Thoracic aorta (tissue), 2 donors: ENCODE measurements at regions not wholly inside any gene's neighbourhood (a gene's known extent, or its start where the extent isn't known, plus 50 kb on each side); places are given as distances from the start of the nearest gene placed in this dataset.

Experiments
- ATAC-seq: fragments of 150-250 bp; one replicate; pipeline ENCODE4 v1.8.0; 2017; ENCODE audit warnings: low read depth; ENCODE audit not compliant: insufficient number of reproducible peaks, low FRiP score
- DNase-seq: peaks from one replicate; pipeline ENCODE4 v3.0.0-alpha.2; 2020; ENCODE audit warnings: low spot score
- H3K27ac ChIP-seq, 2 donors: fragments of 200-600 bp; sonication (generic); 1 replicate in 1 of 2; 2 replicates in 1 of 2; pipeline ENCODE4 v1.5.1; 2016; ENCODE audit warnings: mild to moderate bottlenecking in 2 of 2, moderate library complexity in 2 of 2
- H3K27me3 ChIP-seq: fragments of 200-600 bp; sonication (generic); replicated peaks from 2 replicates; pipeline ENCODE4 v1.6.0; 2016; ENCODE audit warnings: mild to moderate bottlenecking; ENCODE audit not compliant: insufficient read depth
- H3K36me3 ChIP-seq: fragments of 200-600 bp; sonication (generic); one replicate; pipeline ENCODE4 v1.5.1; 2016
- H3K4me1 ChIP-seq, 2 donors: fragments of 200-600 bp; sonication (generic); 1 replicate in 1 of 2; 2 replicates in 1 of 2; pipeline versions ENCODE4 v1.5.1 to v1.6.0; 2016; ENCODE audit warnings: low read depth in 2 of 2, mild to moderate bottlenecking in 1 of 2; ENCODE audit not compliant: control insufficient read depth in 1 of 2
- H3K4me3 ChIP-seq: fragments of 200-600 bp; sonication (generic); 2 replicates; pipeline ENCODE4 v1.5.1; 2016; ENCODE audit warnings: mild to moderate bottlenecking
- H3K9me3 ChIP-seq: fragments of 200-600 bp; sonication (generic); 2 replicates; pipeline ENCODE4 v1.5.1; 2016
- TF ChIP-seq, protein P1 (sequence below): fragments of 200-600 bp; sonication (generic); IDR thresholded peaks from one replicate; pipeline ENCODE4 v1.5.1; 2019; ENCODE audit warnings: antibody characterized with exemption

DNA sequence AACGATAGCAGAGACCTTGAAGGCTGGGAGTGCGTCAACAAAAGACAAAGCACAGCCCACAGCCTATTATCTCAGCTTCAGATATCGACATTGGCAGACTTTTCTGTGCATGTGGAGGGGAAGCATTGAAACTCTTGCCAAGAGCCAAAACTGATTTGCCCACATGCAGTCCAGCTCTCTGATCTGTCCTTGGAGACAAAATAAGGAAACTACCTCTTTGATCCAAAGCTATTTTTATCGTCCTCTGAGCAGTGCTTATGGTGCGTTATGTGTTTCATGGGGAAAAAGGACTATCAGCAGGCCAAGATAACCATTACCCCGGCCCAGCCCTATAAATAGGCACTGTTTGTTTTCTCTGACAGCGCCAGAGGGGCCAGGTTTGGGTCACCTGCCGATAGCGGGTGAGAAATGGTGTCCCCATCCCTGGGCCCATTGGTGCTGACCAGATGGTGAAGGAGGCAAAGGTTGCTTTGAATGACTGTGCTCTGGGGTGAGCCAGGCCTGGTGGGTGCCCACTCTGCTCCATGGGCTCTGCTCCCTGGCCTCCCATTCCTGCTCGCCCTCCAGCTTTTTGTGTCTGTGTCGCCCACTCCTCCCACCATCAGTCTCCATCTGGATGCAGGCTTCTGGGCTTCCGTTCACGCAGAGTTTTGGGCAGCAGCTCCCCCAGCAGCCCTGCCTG is 176.1 kb upstream of the HS6ST1 start:
- TF ChIP-seq, protein P1, sequence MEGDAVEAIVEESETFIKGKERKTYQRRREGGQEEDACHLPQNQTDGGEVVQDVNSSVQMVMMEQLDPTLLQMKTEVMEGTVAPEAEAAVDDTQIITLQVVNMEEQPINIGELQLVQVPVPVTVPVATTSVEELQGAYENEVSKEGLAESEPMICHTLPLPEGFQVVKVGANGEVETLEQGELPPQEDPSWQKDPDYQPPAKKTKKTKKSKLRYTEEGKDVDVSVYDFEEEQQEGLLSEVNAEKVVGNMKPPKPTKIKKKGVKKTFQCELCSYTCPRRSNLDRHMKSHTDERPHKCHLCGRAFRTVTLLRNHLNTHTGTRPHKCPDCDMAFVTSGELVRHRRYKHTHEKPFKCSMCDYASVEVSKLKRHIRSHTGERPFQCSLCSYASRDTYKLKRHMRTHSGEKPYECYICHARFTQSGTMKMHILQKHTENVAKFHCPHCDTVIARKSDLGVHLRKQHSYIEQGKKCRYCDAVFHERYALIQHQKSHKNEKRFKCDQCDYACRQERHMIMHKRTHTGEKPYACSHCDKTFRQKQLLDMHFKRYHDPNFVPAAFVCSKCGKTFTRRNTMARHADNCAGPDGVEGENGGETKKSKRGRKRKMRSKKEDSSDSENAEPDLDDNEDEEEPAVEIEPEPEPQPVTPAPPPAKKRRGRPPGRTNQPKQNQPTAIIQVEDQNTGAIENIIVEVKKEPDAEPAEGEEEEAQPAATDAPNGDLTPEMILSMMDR: no peak
- Histone ChIP-seq H3K4me1 (peaks cover 0 to 17% of the 10 kb centered on the region in 2 donors), H3K9me3 (no peaks in the 10 kb centered on the region), H3K36me3 (no peaks in the 10 kb centered on the region), H3K27me3 (no peaks in the 10 kb centered on the region), H3K27ac (no peak overlapping the region), H3K4me3 (peak overlapping the region; percentile 19)
- no peak for DNase-seq
- ATAC-seq: no peak

DNA sequence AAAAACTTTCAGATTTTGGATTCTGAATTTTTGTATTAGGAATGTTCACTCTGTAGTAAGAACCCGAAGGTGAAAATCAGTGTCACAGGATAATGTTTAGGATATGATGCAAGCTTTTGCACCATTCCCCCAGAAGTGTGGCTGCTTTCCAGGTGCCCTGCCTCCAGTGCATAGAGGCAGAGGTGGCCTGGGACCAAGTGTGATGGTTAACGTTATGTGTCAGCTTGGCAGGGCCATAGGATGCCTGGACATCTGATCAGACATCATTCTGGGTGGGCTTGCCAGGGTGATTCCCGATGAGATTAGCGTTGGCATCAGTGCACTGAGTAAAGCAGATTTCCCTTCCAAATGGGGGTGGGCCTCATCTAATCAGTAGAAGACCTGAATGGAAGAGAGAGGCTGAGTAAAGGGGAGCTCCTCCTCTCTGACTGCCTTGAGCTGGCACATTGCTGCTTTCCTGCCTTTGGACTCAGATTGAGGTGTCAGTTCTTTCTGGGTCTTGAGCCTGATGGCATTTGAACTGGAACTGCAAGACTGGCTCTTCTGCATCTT is 177.4 kb upstream of the HS6ST1 start:
- Histone ChIP-seq H3K9me3 (no peaks in the 10 kb centered on the region), H3K27me3 (no peaks in the 10 kb centered on the region), H3K4me3 (no peak overlapping the region), H3K4me1 (peaks cover 0 to 21% of the 10 kb centered on the region in 2 donors), H3K36me3 (no peaks in the 10 kb centered on the region), H3K27ac (no peak overlapping the region)
- TF ChIP-seq, protein P1: no peak
- DNase-seq (no peak), ATAC-seq (no peak)

DNA sequence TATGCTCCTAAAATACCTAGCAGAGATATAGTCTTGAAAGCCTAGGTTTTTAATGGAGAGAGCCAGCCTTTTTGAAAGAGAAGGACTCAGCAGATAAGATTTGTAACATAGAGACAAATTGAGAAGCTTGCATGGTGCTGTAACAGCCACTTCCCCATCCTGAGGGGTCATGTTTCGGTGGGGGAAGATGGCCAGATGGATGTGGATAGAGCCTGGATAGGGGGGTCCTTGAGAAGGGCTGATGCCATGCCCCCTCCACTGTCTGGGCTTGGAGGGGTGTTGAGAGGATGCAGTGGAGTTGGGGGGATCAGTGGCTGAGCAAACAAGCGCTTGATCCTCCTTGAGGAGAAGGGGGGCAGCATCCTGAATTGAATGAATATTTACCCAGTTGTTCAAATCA is 178.0 kb upstream of the HS6ST1 start:
- no peaks in the 10 kb centered on the region for H3K27me3 ChIP-seq
- H3K4me3 ChIP-seq: no peak overlapping the region
- ATAC-seq (no peak), DNase-seq (no peak)
- H3K4me1 ChIP-seq: peaks cover 0 to 27% of the 10 kb centered on the region in 2 donors
- TF ChIP-seq, protein P1: no peak
- H3K9me3 ChIP-seq: no peaks in the 10 kb centered on the region
- no peaks in the 10 kb centered on the region for H3K36me3 ChIP-seq
- H3K27ac ChIP-seq: no peak overlapping the region

DNA sequence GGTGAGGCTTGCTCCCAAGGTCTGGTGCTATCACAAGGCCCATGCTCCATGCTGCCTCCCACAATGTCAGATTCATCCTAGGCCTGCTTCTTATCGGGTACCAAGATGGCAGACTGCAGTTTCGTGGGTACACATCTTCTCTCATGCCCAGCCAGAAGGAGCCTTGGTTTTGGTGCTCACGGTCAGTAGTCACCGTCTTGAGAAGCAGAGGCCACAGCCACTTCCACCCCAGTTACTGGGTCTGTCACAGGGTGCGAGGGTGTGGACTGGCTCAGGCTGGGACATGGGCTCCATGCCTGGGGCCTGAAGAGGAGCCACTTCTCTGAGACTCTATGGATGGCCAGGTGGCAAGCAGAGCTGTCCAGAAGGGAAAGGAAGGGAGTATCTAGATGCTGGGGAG is 178.8 kb upstream of the HS6ST1 start:
- no peaks in the 10 kb centered on the region for H3K27me3 ChIP-seq
- no peak for ATAC-seq
- no peak overlapping the region for H3K27ac ChIP-seq
- no peaks in the 10 kb centered on the region for H3K36me3 ChIP-seq
- DNase-seq: no peak
- no peak overlapping the region for H3K4me3 ChIP-seq
- H3K4me1 ChIP-seq: peaks cover 0 to 33% of the 10 kb centered on the region in 2 donors
- TF ChIP-seq, protein P1: no peak
- no peaks in the 10 kb centered on the region for H3K9me3 ChIP-seq

DNA sequence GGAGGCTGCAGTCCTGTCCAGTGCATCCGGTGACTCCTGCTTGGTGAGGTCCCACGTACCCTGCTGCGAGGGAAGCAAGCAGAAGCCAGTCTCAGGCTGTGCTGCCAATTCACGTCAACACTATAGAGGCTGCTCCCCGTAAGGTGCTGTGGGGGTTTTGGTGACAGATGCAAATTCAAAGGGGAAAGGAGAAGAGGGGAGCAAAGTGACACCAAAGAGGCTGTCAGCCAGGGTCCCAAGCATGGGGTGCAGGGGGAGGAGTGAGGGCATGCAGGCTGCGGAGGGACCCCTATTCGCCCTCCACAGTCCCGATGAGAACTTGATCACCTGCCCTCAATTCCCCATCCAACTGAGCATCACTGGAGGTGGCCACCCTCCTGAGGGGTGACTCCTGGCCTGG is 179.4 kb upstream of the HS6ST1 start:
- Histone ChIP-seq H3K27me3 (no peaks in the 10 kb centered on the region), H3K9me3 (no peaks in the 10 kb centered on the region), H3K4me1 (peaks cover 0 to 39% of the 10 kb centered on the region in 2 donors), H3K4me3 (no peak overlapping the region), H3K27ac (no peak overlapping the region), H3K36me3 (no peaks in the 10 kb centered on the region)
- no peak for ATAC-seq
- TF ChIP-seq, protein P1: no peak
- no peak for DNase-seq
